ENCODE measurements at regions not wholly inside any gene's neighbourhood (a gene's known extent, or its start where the extent isn't known, plus 50 kb on each side); places are given as distances from the start of the nearest gene placed in this dataset.

DNA sequence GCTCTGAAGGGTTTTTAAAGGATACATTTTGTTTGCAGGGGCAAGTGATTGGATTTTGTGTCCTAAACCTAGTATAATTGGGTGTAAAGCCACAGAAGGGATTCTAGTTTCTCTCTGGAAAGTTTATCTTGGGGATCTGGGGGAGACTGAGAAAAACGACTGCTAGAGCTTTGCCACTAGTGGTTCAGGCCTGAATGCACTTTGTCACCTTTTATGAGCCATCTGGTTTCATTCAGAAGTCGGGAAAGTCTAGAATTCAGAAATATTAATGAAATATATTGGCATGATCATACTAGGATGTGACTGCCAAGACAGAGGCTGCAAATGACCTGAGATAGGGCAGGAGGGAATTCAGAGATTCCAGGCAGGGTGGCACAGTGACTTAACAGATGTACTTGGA lies 111.5 kb upstream of the KCNK2 start:
- Mint-ChIP-seq H3K27me3 (ENCODE audit: low read depth) (no peaks in the 10 kb centered on the region; the same call in 1 of the 2 replicates), H3K9me3 (no peaks in the 10 kb centered on the region), H3K36me3 (no peaks in the 10 kb centered on the region), H3K4me1 (peaks cover 17% of the 10 kb centered on the region), H3K4me3 (no peak overlapping the region), H3K27ac (no peak overlapping the region)
- ATAC-seq (no peak), DNase-seq (ENCODE audit: low spot score) (no peak)
- TF ChIP-seq, protein P1, sequence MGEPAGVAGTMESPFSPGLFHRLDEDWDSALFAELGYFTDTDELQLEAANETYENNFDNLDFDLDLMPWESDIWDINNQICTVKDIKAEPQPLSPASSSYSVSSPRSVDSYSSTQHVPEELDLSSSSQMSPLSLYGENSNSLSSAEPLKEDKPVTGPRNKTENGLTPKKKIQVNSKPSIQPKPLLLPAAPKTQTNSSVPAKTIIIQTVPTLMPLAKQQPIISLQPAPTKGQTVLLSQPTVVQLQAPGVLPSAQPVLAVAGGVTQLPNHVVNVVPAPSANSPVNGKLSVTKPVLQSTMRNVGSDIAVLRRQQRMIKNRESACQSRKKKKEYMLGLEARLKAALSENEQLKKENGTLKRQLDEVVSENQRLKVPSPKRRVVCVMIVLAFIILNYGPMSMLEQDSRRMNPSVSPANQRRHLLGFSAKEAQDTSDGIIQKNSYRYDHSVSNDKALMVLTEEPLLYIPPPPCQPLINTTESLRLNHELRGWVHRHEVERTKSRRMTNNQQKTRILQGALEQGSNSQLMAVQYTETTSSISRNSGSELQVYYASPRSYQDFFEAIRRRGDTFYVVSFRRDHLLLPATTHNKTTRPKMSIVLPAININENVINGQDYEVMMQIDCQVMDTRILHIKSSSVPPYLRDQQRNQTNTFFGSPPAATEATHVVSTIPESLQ (CRISPR knock-in tag; IDR thresholded peaks at IDR 0.05), result no peak
- no peak for TF ChIP-seq RORB (CRISPR knock-in tag; IDR thresholded peaks at IDR 0.05)
- CTCF ChIA-PET, result no interaction called here
- POLR2A ChIA-PET, result no interaction called here

DNA sequence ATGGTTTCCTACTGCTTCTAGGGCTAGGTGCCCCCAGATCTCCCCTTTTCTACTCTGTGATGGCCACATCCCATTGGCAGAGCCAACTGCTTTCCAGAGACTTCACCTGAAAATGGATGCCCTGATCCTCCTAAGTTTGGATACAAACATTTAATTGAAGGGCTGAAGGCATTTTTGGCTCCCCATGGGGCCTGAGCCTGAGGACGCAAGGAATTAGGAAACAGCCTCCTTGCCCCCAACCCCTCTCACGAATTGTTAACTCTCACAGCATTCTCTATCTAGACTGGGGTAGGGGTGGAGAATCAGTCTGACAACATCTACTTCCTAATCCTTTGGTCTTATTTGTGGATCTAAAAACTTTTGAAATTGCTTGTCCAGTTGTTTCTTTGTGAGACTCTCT lies 108.5 kb upstream of the KCNK2 start:
- H3K4me1 Mint-ChIP-seq, result peaks cover 27% of the 10 kb centered on the region
- DNase-seq (ENCODE audit: low spot score) (no peak), ATAC-seq (peak; percentile 66)
- TF ChIP-seq SP1 (CRISPR knock-in tag; conservative IDR thresholded peaks at IDR 0.05), result no peak
- H3K36me3 Mint-ChIP-seq, result no peaks in the 10 kb centered on the region
- no peaks in the 10 kb centered on the region; the same call in 1 of the 2 replicates for H3K27me3 Mint-ChIP-seq (ENCODE audit: low read depth)
- CTCF ChIA-PET, result no interaction called here
- no peaks in the 10 kb centered on the region for H3K9me3 Mint-ChIP-seq
- POLR2A ChIA-PET, result no interaction called here
- no peak overlapping the region for H3K4me3 Mint-ChIP-seq
- H3K27ac Mint-ChIP-seq, result no peak overlapping the region; the same call in 1 of the 2 replicates

DNA sequence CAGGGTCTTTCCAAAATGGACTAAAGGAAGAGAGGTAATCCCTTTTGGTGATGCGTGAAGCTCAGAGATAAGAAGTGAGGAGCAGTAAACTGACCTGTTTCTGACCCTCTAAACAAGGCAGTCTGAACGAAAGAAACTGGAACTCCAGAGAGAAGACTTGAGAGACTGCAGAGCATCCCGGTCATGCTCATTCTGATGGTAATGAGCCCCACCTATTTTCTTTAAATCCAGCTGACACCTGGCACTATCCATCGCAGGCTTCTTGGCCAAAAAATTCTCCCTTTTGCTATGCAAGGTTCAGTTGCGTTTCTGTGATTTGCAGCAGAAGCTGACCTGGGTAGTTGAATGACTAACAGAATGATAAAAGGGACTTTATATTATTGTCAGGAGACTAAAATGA lies 105.9 kb upstream of the KCNK2 start:
- no peak for DNase-seq (ENCODE audit: low spot score)
- ChIA-PET POLR2A (no interaction called here), CTCF (no interaction called here)
- H3K4me3 Mint-ChIP-seq, result no peak overlapping the region
- no peaks in the 10 kb centered on the region for H3K36me3 Mint-ChIP-seq
- no peaks in the 10 kb centered on the region; the same call in 1 of the 2 replicates for H3K27me3 Mint-ChIP-seq (ENCODE audit: low read depth)
- peaks cover 27% of the 10 kb centered on the region for H3K4me1 Mint-ChIP-seq
- TF ChIP-seq, protein P2, sequence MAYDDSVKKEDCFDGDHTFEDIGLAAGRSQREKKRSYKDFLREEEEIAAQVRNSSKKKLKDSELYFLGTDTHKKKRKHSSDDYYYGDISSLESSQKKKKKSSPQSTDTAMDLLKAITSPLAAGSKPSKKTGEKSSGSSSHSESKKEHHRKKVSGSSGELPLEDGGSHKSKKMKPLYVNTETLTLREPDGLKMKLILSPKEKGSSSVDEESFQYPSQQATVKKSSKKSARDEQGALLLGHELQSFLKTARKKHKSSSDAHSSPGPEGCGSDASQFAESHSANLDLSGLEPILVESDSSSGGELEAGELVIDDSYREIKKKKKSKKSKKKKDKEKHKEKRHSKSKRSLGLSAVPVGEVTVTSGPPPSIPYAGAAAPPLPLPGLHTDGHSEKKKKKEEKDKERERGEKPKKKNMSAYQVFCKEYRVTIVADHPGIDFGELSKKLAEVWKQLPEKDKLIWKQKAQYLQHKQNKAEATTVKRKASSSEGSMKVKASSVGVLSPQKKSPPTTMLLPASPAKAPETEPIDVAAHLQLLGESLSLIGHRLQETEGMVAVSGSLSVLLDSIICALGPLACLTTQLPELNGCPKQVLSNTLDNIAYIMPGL (CRISPR knock-in tag; IDR thresholded peaks at IDR 0.05), result no peak
- TF ChIP-seq RELA (CRISPR knock-in tag; IDR thresholded peaks at IDR 0.05; ENCODE audit: borderline replicate concordance) (no peak), SP1 (CRISPR knock-in tag; conservative IDR thresholded peaks at IDR 0.05) (no peak), SOX15 (CRISPR knock-in tag; IDR thresholded peaks at IDR 0.05) (no peak), GTF2I (CRISPR knock-in tag; conservative IDR thresholded peaks at IDR 0.05) (no peak), ESRRA (CRISPR knock-in tag; IDR thresholded peaks at IDR 0.05; ENCODE audit: borderline replicate concordance) (no peak), ZNF232 (CRISPR knock-in tag; IDR thresholded peaks at IDR 0.05) (no peak), ZNF121 (CRISPR knock-in tag; IDR thresholded peaks at IDR 0.05) (no peak)
- TF ChIP-seq, protein P3, sequence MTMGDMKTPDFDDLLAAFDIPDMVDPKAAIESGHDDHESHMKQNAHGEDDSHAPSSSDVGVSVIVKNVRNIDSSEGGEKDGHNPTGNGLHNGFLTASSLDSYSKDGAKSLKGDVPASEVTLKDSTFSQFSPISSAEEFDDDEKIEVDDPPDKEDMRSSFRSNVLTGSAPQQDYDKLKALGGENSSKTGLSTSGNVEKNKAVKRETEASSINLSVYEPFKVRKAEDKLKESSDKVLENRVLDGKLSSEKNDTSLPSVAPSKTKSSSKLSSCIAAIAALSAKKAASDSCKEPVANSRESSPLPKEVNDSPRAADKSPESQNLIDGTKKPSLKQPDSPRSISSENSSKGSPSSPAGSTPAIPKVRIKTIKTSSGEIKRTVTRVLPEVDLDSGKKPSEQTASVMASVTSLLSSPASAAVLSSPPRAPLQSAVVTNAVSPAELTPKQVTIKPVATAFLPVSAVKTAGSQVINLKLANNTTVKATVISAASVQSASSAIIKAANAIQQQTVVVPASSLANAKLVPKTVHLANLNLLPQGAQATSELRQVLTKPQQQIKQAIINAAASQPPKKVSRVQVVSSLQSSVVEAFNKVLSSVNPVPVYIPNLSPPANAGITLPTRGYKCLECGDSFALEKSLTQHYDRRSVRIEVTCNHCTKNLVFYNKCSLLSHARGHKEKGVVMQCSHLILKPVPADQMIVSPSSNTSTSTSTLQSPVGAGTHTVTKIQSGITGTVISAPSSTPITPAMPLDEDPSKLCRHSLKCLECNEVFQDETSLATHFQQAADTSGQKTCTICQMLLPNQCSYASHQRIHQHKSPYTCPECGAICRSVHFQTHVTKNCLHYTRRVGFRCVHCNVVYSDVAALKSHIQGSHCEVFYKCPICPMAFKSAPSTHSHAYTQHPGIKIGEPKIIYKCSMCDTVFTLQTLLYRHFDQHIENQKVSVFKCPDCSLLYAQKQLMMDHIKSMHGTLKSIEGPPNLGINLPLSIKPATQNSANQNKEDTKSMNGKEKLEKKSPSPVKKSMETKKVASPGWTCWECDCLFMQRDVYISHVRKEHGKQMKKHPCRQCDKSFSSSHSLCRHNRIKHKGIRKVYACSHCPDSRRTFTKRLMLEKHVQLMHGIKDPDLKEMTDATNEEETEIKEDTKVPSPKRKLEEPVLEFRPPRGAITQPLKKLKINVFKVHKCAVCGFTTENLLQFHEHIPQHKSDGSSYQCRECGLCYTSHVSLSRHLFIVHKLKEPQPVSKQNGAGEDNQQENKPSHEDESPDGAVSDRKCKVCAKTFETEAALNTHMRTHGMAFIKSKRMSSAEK (CRISPR knock-in tag; IDR thresholded peaks at IDR 0.05; ENCODE audit: borderline replicate concordance), result no peak
- TF ChIP-seq, protein P4, sequence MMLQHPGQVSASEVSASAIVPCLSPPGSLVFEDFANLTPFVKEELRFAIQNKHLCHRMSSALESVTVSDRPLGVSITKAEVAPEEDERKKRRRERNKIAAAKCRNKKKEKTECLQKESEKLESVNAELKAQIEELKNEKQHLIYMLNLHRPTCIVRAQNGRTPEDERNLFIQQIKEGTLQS (CRISPR knock-in tag; conservative IDR thresholded peaks at IDR 0.05), result no peak
- TF ChIP-seq, protein P5, sequence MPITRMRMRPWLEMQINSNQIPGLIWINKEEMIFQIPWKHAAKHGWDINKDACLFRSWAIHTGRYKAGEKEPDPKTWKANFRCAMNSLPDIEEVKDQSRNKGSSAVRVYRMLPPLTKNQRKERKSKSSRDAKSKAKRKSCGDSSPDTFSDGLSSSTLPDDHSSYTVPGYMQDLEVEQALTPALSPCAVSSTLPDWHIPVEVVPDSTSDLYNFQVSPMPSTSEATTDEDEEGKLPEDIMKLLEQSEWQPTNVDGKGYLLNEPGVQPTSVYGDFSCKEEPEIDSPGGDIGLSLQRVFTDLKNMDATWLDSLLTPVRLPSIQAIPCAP (CRISPR knock-in tag; IDR thresholded peaks at IDR 0.05), result no peak
- peak; percentile 55 for ATAC-seq
- peak overlapping the region; percentile 25; the same call in 1 of the 2 replicates for H3K27ac Mint-ChIP-seq
- H3K9me3 Mint-ChIP-seq, result no peaks in the 10 kb centered on the region

Data from WTC11 (cell line).